Suprapubic skin (tissue), 4 donors: ENCODE measurements at regions not wholly inside any gene's neighbourhood (a gene's known extent, or its start where the extent isn't known, plus 50 kb on each side); places are given as distances from the start of the nearest gene placed in this dataset.

Experiments
- POLR2A ChIP-seq, 2 donors: fragments of 450-650 bp; IDR thresholded peaks; one replicate each; pipeline ENCODE4 v1.6.1; 2017; ENCODE audit warnings: antibody characterized with exemption in 2 of 2, mild to moderate bottlenecking in 2 of 2, moderate library complexity in 2 of 2
- POLR2AphosphoS5 ChIP-seq, 3 donors: sonication (generic); formaldehyde crosslinking; IDR thresholded peaks; one replicate each; pipeline ENCODE4 v1.6.1; 2017; ENCODE audit warnings: antibody characterized with exemption in 3 of 3
- TF ChIP-seq, protein P1 (sequence below), 2 donors: fragments of 200-600 bp in 1 of 2; fragments of 450-650 bp in 1 of 2; sonication (generic) in 1 of 2; IDR thresholded peaks; one replicate each; pipeline ENCODE4 v1.5.1; 2016 to 2019; ENCODE audit warnings: antibody characterized with exemption in 2 of 2, mild to moderate bottlenecking in 1 of 2, moderate library complexity in 1 of 2

DNA sequence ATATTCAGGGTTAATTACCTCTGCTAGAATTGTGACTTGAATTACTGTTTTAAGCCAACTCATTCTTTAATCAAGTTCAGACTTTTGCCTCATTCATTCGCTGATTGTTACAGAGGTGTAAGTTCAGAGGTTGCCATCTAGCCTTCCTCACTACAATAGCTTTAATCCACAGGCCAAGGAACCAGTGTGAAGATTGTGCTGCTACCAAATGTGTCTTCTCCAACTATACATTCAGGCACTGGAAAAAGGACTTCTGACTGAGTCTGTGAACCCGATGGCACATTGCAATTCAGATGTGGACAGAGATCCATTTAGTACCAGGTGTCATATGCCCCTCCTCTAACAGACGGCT, 111.2 kb upstream of the ADGRF1 start:
- TF ChIP-seq, protein P1, sequence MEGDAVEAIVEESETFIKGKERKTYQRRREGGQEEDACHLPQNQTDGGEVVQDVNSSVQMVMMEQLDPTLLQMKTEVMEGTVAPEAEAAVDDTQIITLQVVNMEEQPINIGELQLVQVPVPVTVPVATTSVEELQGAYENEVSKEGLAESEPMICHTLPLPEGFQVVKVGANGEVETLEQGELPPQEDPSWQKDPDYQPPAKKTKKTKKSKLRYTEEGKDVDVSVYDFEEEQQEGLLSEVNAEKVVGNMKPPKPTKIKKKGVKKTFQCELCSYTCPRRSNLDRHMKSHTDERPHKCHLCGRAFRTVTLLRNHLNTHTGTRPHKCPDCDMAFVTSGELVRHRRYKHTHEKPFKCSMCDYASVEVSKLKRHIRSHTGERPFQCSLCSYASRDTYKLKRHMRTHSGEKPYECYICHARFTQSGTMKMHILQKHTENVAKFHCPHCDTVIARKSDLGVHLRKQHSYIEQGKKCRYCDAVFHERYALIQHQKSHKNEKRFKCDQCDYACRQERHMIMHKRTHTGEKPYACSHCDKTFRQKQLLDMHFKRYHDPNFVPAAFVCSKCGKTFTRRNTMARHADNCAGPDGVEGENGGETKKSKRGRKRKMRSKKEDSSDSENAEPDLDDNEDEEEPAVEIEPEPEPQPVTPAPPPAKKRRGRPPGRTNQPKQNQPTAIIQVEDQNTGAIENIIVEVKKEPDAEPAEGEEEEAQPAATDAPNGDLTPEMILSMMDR (IDR thresholded peaks at IDR 0.05): no peak
- TF ChIP-seq POLR2AphosphoS5 (IDR thresholded peaks at IDR 0.05) (no peak), POLR2A (IDR thresholded peaks at IDR 0.05) (no peak)
